HG02840 (cell line): ENCODE measurements at regions not wholly inside any gene's neighbourhood (a gene's known extent, or its start where the extent isn't known, plus 50 kb on each side); places are given as distances from the start of the nearest gene placed in this dataset.

Source experiments
- ATAC-seq: cut with Tn5 transposase; IDR thresholded peaks from one replicate; pipeline ENCODE4 v1.9.1; 2021; ENCODE audit warnings: mild to moderate bottlenecking, moderate library complexity, moderate number of reproducible peaks; ENCODE audit not compliant: unreplicated experiment, low FRiP score

DNA sequence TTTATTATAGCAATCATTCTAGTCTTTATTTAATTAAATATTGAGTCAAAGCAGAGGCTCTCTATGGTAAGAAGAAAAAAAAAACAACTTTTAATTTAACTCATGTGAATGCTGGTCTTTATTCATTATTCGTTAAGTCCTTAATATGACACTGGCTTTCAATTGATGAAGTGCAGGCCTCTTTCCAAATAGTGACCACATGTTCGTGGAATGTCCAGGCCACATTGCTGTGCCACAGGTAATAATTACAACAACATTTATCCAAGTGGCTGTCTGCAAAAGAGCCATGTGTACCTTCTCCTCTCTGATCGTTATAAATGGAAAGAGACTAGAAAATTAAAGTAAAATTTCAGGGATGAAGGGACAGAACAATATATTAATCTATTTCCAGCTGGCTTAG lies 220.1 kb upstream of the PABPC4L start:
- no peak for ATAC-seq

DNA sequence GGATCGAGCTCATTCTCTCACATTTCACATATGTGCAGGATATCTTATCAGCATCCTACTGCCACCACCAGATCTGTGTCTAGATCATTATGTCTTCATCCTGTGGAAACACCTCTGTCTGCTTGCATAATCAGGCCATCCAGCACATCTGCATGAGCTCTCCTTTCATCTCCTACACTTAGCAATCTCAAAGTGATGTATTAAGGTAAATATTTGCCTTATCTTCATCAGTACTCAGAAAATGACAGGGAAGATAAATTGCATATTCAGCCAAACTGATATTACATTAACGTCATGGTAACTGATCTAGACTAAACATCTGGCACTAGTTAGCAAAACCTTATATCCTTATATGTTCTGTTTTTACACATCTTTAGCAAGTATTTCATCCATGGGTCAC lies 207.3 kb upstream of the PABPC4L start:
- ATAC-seq: no peak

DNA sequence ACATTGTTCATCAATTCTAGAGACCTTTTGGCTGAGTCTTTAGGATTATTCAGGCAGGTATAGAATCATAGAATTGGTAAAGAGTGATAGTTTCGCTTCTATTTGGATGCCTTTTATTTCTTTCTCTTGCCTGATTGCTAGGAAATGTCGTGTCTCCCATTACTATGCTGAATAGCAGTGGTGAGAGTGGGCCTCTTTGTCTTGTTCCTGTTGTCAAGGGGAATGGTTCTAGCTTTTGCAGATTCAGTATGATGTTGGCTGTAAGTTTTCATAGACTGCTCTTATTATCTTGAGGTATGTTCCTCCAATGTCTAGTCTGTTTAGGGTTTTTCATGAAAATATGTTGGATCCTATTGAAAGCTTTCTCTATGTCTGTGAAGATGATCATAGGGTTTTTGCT lies 200.2 kb upstream of the PABPC4L start:
- no peak for ATAC-seq

DNA sequence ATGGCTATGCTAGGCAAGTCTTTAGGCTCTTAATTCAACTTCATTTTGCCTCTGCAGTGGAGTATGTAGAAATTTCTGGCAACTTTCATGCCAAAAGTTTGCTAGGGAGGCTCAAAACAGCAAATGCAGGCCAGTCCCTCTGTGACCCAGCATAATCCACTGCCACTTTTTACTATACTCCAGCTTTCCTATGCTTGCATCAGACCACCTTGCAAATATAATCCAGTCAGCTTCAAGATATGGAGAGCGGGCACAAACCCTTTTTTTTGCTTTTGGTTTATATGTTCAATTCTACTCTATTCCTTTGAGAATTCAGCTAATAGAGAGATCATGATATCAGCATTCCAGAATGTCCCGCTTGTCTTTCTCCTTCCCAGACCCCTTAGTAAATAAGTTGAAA lies 192.0 kb upstream of the PABPC4L start:
- ATAC-seq: no peak

DNA sequence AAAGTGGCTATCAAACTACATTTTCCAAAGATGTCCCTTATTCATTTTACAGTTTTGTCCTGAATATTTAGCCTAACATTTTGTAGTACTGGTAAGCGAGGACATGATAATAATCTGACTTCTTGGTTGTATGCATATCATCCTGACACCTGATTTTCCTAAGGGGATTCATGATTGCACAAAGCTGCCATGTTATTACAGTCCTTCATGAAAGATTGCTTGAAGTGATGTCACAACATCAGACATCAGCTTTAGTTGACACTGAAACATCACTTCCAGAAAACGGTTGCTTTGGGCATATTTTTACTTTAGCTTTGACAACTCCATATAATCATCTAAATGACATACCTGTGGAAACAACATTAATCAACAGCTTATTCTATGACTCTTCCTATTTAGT lies 188.7 kb upstream of the PABPC4L start:
- ATAC-seq: no peak

DNA sequence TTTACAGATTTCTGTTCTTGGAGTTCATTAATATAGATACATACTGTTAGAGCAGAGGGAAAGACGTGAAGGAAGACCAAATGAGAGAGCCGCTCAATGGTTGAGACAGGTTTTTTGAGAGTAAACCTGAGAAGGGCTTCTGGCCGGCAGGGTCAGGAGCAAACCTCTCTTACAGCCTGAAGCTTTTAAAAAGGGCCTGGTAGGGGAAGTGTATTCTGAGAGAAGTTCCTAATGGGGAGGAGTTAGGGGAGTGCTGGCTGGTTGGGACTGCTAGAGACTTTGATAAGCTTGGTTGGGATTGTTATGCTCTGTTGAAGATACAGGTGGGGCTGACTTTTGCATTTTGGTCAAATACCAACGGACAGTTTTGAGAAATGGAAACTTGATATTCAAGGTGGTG lies 186.8 kb upstream of the PABPC4L start:
- ATAC-seq: no peak

DNA sequence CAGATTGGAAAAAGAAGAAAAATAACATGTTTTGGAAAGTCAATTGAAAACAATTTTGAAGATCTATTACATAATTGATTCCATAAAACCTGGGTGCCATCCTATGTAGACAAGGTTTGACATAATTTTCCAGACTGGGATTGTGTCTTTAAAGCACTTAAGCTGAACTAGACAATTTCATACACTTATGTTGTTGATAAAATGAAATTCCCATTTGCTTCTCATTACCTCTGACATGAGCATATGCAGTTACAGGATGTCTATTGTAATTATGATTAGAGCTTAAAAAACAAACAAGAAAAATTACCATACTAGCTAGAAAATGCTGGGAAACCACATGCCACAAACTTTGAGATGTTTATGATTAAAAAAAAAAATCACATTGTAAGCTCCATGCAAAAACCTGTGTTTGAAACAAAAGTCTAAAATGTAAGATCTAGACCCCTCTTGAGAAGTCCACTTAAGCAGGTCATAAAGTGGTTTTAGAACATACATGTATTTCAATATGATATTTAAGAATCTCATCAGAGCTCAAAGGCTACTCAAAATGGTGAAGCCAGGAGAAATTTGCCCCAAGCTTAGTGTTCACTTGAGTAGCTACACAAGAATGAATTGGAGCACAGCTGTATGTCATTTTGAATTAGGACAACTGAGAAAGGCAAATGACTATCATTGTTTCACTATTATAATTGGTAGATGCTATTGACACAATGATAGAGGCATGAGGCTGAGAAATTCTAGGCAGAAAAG lies 181.1 kb upstream of the PABPC4L start:
- ATAC-seq: no peak

DNA sequence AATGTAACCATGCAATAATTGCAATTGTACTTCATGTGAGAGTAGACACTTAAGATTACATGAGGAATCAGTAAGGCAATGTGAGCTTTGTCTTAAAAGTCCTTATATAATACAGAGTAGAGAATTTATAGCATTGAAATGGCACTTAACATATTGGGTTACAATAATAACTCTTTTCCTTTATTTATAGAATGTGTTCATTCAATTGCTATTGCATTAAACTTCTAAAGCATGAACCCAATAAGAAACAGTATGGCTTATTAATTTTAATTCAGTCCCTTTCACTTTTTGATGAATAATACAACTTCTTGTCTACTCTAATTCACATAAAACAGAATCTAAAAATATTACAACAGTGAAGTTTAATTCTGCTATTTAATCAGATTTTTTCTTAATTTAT lies 174.2 kb upstream of the PABPC4L start:
- ATAC-seq: no peak

DNA sequence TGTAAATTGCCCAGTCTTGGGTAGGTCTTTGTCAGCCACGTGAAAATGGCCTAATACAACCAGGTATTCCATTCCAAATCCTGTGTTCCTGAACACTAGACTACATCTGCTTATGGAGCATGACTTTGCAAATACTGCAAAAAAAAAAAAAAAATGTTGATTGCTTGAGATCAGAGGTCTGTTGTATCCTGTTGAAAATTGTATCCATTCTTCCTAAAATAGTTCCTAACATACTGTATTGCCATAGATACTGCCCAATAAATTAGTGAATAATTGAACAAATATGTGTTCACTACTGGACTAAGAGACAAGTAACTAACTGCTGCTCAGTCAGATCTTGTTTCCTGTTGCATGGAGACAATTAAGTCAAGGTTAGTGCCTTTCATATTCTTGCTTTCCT lies 164.3 kb upstream of the PABPC4L start:
- ATAC-seq: no peak

DNA sequence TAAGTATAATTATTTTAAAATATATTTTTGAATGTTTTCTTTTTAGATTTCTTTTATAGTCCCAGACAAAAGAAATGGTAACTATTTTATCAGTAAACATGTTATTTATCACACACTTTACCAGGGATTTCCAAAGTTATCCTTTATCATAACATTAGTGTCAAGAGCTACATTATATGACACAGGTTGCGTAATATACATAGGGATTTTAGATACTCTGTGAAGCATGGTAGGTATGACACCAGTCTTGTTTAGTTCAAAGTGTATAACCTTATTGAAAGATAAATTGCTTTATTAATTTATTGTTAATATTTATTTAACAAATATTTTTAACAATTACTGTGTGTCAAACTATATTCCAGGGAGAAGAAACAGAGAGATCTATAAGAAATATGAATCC lies 163.3 kb upstream of the PABPC4L start:
- no peak for ATAC-seq

DNA sequence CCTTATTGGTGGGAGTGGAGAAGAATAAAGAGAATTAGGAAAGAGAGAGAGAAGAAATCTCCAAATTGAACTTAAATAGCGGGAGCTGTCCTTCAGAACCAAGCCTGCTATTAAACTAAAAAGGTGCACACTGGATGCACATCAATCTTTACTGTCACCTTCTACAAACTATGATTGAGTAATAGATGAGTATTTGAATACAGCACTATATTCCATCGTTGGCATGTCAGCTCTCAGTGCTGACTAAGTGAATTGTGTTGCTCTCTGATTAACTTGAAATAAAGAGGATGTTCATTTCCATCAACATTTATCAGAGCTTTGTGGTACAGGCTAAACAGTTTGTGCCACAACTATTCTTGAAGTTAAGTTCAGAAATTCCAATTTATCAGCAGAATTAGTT lies 143.7 kb upstream of the PABPC4L start:
- no peak for ATAC-seq

DNA sequence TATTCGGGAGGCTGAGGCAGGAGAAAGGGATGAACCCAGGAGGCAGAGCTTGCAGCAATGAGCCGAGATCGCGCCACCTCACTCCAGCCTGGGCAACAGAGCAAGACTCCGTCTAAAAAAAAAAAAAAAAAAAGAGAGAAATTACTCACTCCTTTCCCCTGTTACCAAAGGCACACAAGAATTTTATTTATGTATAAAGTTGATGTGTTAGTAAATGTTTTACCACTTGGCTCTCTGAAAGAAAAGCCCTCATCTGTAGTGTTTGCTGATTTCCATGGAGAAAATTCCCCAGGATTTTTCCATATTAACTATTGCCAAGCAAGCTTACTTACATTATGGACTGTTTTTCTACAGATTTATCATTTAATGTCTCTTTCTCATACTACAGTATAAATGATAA lies 142.1 kb upstream of the PABPC4L start:
- ATAC-seq: no peak

DNA sequence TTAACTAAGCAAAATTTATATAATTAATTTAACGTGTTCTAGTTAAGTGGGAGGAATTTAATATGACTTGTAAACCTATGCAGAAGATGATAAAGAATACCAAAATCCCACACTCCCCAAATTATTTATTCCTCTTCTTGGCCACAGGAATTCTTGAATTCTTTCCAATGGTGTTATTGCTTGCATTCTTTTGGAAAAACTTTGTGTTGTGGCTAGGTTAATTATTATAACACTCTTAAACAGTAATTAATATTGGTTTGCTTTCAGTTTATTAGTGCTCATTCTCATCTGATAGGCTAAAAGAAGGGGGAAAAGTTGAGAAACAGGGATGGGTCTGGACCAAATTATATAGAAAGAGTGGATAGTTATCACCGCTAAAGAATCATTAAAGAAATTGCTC lies 141.5 kb upstream of the PABPC4L start:
- ATAC-seq: no peak

DNA sequence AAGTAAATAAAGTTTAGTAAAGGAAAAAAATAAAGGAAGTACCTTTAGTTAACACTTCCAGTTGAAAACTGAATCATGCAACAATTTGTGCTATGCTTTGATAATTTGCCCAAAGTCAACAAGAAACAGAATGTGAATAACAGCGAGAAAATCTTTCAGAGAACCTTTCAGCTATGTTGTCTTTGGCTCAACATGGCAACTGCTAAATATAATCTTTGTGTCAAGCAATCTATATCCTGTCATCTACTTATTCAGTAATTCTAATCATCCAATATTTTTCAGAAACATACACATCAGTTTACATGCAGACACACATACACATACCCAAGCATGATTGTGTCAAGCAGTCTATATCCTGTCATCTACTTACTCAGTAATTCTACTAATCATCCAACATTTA lies 136.0 kb upstream of the PABPC4L start:
- no peak for ATAC-seq

DNA sequence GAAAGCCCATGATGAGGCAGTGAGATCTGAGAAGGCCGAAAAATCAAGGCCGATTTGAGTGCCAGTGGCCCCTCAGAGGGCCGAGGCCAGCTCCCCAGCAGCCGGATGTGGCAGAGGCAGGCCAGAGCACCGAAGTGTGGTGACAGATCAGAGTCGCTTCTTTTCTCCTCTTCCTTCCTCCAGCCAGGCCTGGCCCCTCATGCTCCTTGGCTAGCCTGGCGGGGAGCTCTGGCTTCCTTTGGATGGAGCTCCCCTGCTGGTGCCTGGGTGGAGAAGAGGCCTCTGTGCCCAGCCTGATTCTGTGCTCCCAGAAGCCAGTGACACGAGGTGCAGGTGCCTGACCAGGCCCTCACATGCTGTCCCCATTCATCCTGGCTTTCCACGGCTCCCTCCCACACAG lies 127.2 kb upstream of the PABPC4L start:
- ATAC-seq: no peak

DNA sequence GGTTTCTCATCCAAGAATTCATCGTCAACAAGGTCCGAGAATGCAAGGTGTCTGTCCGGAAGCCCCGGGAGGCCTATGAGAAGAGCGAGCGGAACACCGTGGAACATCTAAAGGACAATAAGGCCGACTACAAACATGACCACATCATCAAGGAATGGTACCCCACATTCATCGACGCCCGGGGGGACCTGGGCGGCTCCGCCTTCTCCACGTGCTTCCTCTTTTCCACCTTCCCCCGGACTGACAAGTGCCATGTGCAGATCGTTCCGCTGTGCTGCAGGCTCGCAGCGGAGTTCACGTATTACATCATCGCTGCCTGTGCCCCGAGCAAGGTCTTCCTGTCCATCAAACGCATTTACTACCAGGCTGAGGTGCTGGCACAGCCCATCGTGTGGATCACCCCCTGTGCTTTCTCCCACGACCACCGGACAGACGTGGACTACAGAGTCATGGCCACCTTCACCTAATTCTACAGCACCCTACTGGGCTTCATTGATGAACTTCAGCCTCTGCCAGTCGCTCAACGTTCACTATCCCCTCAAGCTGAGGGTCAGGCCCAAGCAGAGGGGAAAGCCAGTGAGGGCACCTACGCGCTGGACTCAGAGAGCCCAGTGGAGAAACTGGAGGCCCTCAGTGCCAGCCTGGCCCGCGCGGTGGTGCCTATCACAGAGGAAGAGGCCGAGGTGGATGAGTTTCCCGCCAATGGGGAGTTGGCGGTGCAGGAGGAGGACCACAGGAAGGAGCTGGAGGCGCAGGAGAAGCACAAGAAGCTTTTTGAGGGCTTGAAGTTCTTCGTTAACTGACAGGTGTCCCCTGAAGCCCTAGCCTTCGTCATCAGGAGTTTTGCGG lies 125.9 kb upstream of the PABPC4L start:
- ATAC-seq: no peak

DNA sequence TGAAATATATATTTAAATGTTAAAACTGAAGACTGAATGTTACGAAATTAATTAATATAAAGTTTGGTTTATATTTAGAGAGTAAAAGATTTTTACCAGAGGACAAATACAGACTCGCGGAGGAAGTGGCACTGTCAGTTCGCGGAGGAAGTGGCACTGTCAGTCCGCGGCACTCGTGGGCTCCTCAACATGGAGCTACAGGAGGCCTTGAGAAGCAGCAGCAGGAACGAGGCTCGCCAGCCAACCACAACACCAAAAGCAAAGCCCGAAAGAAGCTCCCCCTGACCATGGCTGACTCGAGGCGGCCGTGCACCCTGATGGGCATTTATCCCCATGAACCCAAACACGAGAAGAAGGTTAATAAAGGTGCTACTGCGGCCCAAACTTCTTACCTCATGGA lies 125.3 kb upstream of the PABPC4L start:
- ATAC-seq: no peak

DNA sequence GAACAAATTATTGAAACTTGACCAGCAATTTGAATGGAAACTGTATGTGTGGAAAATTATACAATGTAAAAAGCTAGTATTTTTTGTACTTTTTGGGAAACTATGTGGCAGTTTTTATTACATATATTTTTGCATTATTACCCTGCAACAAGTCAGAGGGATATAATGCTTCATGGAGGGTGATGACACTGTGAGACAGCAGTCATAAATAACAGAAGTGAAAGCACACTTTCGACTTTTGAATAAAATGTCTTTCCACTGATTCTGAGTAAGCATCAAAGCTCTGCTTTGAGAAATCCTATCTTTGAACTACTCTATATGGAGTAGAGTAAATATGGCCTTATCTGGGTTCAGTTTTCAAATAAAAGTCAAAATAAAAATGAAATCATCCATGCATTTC lies 122.6 kb upstream of the PABPC4L start:
- ATAC-seq: no peak

DNA sequence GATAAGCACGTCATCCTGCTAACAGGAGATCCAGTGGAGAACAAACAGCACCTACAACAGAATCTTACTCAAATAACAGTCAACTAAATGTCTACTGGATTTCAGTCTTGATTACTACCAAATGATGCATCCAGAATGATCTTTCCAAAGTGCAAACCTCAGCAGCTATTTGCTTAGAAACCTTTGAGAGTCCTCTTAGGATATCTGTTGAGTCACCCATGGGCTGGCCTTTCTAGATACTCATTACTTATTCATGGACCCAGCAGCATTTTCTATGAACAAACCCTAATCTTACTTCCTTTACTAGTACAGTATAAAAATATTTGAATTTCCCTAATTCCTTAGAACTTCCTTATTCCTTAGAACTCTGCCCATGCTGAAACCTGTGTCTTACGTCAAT lies 118.5 kb upstream of the PABPC4L start:
- no peak for ATAC-seq

DNA sequence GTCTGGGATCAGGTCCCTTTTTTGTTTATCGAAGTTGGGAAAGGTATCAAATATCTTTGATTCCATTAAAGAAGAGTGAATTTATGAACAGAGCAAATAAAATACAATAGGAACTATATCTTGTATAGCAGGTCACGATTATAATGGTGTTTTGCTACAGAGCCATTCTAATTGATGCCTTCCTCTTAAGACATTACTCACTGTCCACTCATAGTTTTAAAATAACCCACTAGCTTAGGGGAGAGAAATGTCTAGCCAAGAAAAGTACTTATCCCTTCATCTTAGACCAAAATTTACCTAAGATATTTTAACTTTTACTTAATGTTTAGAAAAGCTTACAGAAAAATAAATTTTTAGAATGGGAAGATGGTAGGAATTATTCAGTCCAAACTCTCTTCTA lies 112.0 kb upstream of the PABPC4L start:
- no peak for ATAC-seq

DNA sequence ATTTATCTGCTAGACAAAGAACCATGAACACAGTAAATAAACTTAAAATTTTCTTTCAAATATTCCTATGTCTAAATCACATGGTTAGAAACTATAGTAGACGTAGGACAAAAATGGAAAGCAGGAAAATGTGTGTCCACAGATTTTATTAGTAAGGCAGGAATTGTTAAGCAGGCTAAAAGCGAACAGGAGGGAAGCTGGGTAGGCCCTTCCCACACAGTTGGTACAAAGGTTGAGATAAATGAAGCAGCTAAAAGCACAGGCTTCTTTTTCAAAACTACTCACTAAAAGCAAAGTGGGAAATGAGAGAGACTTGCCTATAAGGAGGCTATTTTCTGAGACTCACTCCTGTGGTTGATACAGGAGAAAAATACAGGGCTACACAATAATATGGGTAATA lies 108.1 kb upstream of the PABPC4L start:
- ATAC-seq: no peak

DNA sequence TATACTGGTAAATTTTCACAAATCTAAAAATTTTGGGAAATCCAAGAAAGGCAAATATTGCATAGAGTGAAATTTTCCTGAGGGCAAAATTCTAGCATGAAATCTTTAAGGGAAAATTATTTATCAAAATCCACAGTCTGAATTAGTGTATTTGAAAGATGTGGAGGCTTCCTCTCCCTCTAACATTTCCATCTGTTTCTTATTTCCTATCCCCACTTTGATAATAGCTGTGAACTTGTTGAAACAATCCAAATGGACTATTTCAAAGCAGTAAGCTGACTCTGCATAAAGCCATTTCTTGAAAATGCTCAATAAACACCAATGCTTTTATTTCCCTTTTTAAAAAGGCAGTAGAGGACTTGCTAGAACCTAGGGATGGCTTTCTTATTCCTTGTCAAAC lies 107.3 kb upstream of the PABPC4L start:
- no peak for ATAC-seq
